ENCODE measurements at regions not wholly inside any gene's neighbourhood (a gene's known extent, or its start where the extent isn't known, plus 50 kb on each side); places are given as distances from the start of the nearest gene placed in this dataset.
"Not testable (repeated sequence)": the region's sequence is repeated elsewhere in the genome, so short reads cannot be mapped to it uniquely, and the experiment has no call there.

DNA sequence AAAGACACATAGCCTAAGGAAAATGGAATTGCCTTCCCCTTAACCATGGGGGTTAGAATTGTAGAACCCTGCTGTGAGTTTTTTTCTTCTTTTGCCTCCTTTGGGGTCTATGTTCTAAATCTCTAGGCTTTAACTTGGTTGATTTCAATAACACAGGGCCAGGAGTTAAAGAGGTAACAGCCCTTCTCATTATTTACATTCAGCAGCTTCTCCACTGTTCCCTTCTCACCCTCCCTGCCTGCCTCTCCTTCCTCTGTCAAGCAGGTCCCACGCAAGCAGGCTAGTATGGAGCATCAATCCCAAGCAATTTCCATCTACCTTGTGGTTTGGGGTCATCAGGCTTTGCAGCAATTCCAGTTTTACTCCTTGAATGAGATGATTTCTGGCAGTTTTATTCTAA, 236.1 kb upstream of the G2E3 start:
- DNase-seq, result no peak

DNA sequence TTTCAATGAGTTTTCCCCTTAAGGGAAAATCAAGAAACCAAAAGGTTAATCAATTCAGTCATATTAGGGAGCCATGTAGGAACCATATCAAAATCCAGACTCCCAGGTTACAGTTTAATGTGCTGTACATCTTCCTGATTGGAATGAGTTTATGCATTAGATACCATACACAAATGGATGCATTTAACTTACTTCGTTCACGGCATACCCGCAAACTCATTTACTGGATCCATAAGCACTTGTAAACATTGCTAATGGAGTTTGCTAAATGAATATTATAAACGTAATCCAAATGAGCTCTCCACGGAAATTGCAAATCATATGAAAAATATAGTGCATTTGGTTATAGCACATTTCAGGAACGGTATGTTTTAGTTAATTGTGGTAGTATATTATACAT, 228.9 kb upstream of the G2E3 start:
- no peak for DNase-seq

DNA sequence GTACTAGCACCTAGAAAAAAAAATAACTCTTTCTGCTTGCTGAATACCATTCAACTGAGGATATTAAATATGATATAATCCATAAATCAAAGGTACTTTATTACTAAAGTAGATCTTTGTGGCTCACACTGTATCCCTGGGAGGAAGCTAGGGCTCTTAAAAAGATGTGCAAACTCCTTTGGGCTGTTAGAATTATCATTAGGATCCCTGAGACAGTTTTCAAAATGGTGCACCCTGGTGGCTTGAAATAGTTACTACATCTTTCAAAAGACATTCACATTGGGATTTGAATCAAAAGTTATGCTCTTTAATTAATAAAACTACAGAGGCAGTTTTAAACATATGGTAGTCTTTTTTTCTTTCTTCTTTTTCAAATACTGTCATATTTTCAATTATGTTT, 228.5 kb upstream of the G2E3 start:
- DNase-seq, result no peak

DNA sequence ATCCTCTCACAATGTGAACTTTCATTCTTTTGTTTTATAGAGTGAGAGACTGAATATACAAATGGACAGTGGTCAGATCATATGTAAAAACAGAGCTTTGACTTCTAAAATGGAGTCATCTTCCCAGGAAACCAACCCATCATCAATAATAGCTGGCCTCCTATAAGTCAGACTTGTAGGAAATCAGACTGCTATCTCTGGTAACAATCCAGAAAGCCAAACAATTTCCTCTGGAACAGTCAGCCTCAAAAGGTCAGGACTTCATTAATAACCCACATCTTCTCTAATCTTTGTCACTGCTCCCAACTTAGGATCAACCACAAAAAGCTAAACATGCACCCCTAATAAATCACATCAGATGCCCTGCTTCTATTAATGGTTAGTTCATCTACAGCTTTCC, 227.9 kb upstream of the G2E3 start:
- no peak for DNase-seq

DNA sequence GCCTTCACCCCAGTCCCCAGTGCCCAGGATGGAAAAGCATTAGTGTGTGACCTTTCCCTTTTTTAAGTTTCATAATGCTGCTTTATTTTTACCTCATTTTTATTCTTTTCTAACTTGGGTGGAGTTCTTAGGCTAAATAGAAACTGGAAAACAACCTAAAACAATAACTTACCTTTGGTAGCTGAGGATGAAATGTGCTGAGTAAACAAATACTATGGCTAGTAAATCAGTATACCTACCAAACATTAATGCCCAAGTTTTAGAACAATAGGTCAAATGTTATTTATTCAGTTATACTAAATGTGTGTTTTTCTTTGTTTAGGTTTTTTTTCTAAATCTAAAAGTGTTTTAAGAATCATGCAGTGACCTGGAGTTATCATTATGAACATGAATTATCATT, 226.6 kb upstream of the G2E3 start:
- no peak for DNase-seq

DNA sequence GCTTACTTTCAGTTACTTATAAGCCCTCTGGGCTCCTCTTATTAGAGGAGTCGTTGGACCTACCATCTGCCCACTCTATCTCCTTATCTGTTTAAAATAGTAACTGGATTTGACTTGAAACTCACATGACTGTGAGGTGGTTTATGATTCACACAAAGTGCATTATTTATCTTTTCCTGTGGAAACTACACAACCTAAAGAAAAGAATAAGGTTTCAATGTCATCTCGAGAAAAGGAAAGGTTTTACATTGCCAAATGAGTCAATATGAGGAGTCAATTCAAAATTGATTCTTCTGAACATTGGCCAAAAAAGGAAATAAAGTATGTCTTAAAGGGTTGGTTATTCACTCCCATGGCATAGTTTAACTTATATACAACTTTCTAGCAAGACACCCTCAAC, 225.0 kb upstream of the G2E3 start:
- DNase-seq, result no peak

DNA sequence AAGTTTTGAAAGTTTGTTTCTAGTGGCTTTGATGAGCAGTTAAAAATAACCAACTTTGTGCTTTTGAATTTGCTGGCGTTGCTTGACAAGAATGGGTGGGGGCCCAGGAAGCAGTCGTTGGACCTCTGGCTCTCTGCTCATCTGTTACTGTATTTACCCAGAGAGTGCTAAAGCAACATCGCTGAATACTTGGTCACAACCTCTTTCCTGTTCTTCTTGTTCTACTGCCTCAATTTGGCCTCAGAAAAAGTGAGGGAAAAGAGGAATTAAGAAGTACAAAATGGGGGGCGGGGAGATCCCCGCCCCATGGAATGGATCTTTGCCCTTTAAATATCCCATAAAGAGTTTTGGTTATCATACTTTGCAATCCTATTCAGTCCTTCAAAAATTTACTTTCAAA, 221.5 kb upstream of the G2E3 start:
- DNase-seq, result no peak

DNA sequence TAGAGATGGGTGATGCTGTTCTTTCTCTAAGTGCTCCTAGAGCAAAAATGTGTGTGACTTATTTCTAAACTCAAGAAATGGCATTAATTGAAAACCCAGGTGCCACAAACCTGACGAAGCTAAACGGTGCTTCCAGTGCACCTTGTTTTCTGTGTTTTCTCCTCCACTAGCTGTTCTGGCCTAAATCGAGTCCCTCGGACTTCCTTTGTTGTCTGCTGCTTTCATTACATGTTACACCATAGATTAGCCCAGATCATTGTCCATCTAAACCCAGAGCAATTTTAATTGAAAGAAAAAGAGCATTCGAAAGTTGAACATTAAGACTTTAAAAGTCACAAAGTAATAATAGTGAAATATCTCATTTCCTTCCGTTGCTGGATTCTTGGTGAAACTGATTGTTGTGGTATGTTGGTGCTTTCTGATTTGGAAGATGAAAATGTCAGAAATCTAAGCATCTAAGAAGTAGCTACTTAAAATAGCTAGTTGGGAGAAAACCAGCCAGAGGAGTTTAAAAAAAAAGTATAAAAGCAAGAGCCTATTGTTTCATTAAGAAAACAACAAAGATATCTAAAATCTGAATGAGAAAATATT, 219.6 kb upstream of the G2E3 start:
- DNase-seq, result no peak

DNA sequence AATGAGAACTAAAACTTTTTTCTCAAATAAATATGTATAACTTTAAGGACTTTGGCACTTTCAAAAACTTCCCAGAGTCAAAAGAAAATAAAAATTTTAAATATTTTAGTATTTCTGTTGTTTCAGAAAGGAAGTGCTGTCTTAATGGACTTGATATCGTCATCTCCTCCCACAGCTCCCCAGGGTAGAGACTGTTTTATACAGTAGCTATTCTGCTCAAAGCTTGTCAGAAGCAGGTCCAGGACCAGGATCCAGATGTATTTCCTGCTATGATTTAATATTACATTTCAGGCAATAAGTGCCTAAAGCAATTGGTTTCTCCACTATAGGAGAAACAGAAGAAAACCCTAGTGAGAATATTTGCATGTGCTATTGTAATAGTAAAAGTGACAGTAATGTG, 218.5 kb upstream of the G2E3 start:
- no peak for DNase-seq

DNA sequence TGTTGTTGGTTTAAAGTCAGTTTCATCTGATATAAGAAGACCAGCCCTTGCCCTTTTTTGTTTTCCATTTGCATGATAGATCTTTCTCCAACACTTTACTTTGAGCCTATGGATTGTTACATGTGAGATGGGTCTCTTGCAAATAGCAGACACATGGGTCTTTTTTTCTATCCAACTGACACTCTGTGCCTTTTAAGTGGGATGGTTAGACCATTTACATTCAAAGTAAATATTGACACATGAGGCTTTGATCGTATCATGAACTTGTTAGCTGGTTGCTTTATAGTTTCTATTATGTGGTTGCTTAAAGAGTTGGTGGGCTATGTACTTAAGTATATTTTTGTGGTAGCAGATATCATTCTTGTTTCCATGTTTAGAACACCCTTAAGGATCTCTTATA, 213.4 kb upstream of the G2E3 start:
- no peak for DNase-seq

DNA sequence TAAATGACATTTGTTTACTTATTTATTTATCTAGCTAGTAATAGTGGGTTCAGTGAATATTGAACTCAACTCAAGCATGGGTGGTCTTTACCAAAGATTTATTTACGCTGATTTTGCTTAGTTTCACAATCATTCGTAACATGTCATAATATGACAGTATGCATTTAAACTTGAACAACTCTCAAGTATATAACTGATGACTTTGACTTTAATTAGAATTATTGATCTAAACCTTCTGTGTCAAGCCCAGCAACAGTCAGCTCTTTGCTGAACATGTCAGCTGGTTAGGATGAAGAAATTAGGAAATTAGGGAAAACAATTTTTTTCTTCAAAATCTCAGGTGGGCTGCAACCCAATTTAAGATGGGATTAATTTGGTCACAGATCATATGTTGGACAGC, 210.5 kb upstream of the G2E3 start:
- DNase-seq, result no peak

DNA sequence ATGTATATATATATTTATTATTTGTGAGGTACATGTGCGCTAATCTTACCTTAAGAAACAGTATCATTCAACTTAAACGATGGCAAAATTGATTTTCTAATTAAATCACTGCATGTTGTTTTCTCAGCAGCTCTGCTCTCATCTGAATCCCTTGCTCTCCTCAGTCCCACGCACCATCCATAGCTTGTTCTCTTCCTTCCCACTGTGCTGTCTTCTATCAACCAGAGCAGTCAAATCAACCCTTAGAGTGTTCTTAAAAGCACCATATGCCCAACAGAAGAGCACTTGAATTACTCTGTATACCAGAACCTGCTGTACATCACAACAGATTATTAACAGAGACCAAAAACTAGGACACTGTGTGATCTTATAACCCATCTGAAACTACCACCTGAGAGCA, 209.4 kb upstream of the G2E3 start:
- no peak for DNase-seq

DNA sequence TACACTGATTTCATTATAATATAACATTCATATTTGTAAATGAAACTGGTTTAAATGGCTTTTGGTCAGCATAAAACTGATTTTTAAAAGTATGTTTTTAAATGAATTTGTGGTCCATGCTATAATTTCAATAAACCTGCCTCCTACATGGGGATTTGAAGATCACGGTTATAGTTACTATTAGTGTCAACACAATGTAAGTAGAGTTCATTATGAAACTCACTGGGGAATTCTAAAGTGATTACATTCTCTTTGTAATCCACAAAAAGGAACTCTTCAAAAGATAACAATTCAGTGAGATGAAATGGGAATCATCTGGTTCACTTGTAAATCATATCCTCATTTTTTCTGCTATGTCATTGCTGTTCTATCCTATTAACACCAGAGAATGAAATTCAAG, 204.5 kb upstream of the G2E3 start:
- no peak for DNase-seq

DNA sequence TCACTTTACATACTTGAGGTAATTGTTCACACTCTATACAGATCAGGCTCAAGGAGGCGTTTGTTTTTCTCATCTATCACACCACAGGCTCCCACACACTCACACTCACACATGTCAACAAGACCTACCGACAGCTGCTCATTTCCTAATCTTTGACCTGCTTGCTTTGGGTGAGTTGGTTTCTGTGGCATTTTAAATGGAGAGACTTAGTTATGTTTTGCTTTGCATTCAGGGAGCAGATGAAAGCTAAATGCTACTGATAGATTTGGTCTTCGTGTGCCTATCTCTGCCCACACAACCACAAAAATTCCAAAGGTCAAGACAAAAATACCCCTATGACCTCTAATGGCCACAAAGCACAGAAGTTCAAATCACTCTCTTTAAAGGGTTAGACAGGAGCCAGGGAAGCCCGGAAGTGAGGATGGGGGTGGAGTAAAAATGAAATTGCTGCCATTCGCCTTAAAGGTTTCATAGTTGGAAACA, 203.5 kb upstream of the G2E3 start:
- DNase-seq, result no peak

DNA sequence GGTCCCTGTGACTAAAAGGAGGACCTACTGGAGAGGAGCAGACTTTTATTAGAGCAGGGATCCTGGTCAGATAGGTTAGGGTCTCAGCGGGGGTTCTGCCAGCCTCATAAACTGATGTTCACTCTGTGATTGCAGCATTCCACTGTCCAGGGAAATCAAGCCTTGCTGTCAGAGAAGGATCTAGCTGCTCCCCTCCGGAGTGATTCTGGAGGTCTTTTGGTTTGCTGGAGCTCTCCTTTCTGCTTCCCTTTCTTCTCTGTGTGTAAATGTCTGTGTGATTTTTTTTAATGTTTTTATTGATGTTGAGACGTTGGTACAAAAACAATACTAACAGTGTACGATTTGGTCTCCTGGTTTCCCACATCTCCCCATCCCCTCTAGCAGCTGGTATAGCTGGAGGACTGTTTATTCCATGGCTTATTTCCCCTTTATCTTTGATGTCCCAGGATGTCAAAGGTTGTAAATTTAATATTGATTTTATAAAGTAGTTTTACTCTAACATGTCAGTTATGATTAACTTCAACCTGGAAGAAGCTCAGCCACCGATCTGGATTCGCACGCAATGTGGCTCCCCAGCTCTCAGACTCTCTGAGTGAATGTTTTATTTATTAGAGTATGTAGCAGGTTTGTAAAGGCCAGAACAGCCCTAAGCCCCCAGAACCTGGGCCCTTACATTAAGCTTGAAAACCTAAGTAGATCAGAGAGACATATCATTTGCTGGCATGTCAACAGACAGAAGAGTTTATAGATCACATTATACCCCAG, 202.3 kb upstream of the G2E3 start:
- no peak for DNase-seq

DNA sequence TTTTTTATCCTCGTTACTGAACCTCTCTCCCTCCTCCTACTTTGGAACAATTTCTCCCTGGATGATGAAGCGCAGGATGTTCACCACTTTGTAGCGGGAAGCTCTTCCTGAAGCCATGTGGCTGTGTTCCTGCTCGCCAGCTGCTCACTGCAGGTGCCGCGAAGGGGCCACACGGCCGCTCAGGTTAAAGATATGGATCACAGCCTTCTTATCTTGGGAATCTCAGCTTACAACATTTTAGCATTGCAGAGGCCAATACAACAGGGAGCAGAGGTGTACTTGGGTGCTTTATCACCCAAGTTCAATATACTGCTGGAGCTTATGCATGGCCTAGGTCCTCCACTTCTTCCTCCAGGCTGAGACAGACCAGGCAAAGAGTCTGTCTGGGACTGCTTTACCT, 201.2 kb upstream of the G2E3 start:
- no peak for DNase-seq

DNA sequence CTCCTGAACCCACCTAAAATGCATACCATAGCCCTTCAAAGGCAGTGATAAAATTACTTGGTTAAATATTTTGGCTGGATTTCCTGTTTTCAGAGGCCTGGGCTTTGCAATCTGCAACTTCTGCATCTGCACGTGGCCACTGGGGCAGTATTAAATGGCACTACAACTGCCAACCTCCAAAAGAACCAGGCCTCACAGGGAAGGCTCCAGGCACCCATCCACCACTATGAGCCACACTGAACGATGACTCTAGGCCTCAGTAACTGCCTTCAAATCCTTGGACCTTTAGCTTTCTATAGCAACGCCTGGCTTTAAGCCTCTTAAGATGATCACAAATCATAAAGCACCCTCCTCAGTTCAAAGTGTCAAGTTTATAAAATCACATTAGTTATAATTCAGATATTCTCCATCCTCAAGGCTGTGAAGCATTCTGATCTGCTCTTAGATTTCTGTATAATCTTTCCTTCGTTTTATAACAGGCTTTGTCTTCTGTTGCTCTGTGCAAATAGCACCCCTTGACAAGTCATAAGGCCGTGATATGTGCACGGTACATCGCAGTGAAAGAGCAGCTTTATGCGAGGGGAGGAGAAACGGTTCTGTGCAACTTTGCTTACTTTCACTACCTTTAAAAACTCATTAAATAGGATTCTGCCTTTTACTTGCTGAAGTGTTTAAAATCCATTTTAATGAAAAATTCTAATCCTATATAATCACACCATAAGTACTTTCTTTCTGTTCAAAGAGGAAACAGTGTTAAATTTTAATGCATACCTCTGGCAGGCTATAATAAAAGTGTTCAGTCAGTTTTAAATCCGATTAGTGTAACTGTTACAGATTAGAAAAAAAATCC, 196.4 kb upstream of the G2E3 start:
- DNase-seq, result no peak

DNA sequence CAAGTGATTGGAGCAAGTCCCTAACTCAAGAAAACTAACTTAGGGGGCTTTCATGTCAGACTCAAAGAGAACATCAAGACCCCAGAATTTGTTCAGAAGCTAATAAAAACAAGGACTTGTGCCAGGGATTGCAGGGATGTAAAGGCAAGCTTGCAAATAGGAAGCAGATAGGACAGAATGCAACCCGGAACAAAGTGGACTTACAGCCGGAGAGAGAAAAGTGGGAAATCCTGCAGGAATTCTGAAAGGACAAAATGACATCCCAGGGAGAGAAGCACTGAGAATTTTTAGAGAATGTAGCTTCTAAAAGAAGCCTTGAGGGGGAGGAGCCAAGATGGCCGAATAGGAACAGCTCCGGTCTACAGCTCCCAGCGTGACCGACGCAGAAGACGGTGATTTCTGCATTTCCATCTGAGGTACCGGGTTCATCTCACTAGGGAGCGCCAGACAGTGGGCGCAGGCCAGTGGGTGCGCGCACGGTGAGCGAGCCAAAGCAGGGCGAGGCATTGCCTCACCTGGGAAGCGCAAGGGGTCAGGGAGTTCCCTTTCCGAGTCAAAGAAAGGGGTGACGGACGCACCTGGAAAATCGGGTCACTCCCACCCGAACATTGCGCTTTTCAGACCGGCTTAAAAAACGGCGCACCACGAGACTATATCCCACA, 195.6 kb upstream of the G2E3 start:
- not testable (repeated sequence) for DNase-seq

DNA sequence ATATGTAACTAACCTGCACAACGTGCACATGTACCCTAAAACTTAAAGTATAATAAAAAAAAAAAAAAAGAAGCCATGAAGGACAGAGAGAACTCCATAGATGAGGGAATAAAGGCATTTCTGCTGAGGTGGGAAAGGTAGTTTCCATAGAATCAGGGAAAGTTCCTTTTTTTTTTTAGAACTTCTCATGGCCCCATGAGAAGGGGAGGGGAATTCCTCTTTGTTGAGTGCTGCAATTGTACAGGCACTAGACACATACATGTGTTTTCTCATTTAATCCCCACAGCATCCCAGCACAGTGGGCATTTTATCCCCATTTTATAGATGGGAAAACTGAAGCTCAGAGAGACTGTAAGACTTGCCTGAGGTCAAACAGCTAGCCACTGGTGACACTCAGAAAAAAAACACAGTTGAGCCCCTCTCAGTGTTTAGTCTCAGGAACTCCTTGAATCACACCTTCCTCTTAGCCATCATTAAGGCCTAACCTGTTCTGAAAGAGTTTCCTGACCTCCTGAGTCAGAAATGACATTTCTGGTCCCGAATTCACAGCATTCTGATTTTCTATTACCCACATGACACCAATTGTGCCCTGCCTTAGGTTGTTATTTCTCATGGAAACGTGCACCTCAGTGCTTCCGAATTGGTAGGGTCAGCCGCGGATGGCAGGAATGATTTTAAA, 189.3 kb upstream of the G2E3 start:
- DNase-seq, result no peak

DNA sequence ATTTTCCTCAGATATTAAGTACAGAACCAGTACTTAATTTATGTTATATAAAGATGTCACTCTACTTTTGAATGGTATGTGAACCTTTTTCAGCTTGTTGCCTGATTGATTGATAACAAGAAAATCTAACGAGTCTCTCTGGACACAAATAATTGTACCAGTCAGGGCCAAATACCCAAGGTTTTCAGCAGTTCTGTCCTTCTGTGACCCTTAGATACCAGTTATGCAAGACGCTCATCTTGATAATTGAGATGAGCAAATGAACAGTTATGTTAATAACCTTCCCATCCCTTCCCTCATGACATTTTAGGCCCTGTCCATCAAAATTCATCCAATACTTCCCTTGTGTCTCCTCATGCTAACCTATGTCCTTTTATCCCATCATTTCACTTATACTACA, 185.9 kb upstream of the G2E3 start:
- DNase-seq, result no peak

DNA sequence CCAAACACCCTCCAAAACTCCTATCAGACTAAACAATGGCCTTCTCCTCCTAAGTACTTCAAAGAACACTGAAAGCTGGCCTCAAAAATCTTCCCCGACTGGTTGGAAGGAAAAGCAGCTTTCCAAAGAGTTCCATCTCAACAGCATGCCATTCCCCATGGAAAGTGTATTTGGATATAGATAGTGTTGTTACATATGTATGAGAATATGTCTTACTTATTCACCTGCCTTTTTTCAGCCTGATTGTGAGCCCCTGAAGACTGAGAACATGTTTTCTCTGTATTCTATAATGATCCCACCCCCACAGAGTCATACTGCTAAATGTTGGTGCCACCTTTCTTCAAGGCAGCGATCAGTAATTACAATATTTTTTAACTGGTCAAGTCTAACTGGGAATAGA, 185.4 kb upstream of the G2E3 start:
- no peak for DNase-seq

DNA sequence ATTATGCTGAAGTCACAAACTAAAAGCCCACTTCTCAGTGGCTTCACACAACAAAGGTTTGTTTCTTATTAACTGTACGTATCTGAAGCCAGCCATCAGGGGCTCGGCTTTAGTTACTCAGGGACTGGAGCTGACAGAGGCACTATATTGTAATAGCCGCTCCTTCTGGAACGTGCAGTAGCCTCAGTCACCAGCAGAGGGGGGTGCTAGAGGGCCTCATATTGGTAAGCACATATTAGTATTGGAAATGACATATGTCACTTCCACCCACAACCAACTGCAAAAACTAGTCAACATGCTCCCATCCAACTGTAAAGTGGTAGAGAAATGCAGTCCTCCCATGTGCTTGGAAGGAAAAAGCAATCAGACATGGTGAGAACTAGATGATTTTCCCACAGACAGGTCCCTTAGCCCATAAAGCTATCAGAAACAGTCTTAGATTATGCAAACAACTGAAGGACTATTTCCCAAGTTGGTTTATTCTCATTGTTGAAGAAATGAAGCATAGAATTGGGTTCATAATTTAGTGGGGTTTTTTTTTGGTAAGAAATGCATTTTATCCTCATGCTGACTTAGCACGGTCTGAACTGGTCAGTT, 183.6 kb upstream of the G2E3 start:
- peak; percentile 57 for DNase-seq

Data from activated naive CD4-positive, alpha-beta T cell treated with anti-CD3 and anti-CD28 coated beads, Interleukin-2, amount 50 U/mL, for 16 hours (primary cell).